Mammary epithelial cell (primary cell): ENCODE measurements at regions not wholly inside any gene's neighbourhood (a gene's known extent, or its start where the extent isn't known, plus 50 kb on each side); places are given as distances from the start of the nearest gene placed in this dataset.

ENCODE experiments used
- CTCF ChIP-seq, 2 donors: IDR thresholded peaks in 1 of 2; conservative IDR thresholded peaks in 1 of 2; 2 replicates each; pipeline ENCODE4 v1.5.1; 2011 to 2012; ENCODE audit warnings: inconsistent platforms in 2 of 2, low read length in 2 of 2, mild to moderate bottlenecking in 2 of 2, control low read depth in 1 of 2, low read depth in 1 of 2; ENCODE audit not compliant: insufficient read depth in 1 of 2; ENCODE audit errors: extremely low read depth in 1 of 2
- EZH2 ChIP-seq: IDR thresholded peaks from 2 replicates; pipeline ENCODE4 v1.6.1; 2012; ENCODE audit warnings: low read length, inconsistent platforms, borderline replicate concordance

GRCh38 chr15:99906793-99907192, 173.6 kb upstream of the LYSMD4 start:
- TF ChIP-seq CTCF (conservative IDR thresholded peaks at IDR 0.05 in 1 of 2, IDR thresholded peaks at IDR 0.05 in 1 of 2; ENCODE audit: extremely low read depth in 1 of 2, insufficient read depth in 1 of 2, low read depth in 1 of 2, low read length in 2 of 2), result no peak
- no peak for TF ChIP-seq EZH2
